ENCODE measurements at regions not wholly inside any gene's neighbourhood (a gene's known extent, or its start where the extent isn't known, plus 50 kb on each side); places are given as distances from the start of the nearest gene placed in this dataset.

DNA sequence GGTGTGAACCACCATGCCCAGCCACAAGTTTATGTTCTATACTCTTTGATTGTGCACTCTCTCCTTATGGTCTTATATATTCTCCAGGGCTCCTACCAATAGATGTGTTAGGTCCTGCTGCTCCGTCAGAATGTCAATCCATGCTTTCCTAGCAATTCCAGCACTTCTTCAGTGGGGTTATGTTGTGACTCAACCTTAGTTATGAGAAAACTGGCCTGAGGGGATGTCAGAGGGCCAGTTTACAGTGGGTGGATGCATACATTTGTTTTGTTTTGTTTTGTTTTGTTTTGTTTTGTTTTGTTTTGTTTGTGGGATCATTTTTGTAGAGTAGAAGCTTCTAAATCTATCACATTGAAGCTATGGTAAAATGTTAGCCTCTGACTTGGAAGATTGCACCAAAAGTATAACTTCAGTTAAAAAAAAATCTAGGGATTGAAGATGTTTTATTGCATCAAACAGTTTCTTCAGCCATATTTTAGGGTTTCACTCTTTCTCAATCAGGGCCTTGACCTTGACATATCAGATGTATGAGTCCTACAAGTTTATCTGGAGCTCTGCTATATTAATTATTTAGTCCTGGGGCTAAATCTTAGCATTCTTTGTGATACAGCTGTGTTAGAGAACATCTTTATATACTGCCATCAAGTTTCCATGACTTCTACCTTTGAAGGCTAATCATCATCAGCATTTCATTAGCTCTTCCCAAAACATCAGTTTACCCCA, 191.6 kb upstream of the CNTN5 start:
- Histone ChIP-seq H3K27me3 (ENCODE audit: low read depth, low read length) (no peaks in the 10 kb centered on the region), H2AFZ (ENCODE audit: low read depth, low read length) (no peak overlapping the region), H3K9ac (ENCODE audit: low read length) (no peak overlapping the region), H4K20me1 (ENCODE audit: insufficient read depth, low read length) (no peaks in the 10 kb centered on the region), H3K9me3 (ENCODE audit: insufficient read depth, low read length) (no peaks in the 10 kb centered on the region), H3K36me3 (replicated peaks; ENCODE audit: low read depth, low read length) (no peaks in the 10 kb centered on the region), H3K27ac (ENCODE audit: low read length) (no peak overlapping the region), H3K79me2 (ENCODE audit: low read length) (no peaks in the 10 kb centered on the region), H3K4me3 (ENCODE audit: low read length) (no peak overlapping the region), H3K4me2 (ENCODE audit: low read length) (no peak overlapping the region), H3K4me1 (ENCODE audit: low read length) (no peaks in the 10 kb centered on the region)
- TF ChIP-seq, protein P1, sequence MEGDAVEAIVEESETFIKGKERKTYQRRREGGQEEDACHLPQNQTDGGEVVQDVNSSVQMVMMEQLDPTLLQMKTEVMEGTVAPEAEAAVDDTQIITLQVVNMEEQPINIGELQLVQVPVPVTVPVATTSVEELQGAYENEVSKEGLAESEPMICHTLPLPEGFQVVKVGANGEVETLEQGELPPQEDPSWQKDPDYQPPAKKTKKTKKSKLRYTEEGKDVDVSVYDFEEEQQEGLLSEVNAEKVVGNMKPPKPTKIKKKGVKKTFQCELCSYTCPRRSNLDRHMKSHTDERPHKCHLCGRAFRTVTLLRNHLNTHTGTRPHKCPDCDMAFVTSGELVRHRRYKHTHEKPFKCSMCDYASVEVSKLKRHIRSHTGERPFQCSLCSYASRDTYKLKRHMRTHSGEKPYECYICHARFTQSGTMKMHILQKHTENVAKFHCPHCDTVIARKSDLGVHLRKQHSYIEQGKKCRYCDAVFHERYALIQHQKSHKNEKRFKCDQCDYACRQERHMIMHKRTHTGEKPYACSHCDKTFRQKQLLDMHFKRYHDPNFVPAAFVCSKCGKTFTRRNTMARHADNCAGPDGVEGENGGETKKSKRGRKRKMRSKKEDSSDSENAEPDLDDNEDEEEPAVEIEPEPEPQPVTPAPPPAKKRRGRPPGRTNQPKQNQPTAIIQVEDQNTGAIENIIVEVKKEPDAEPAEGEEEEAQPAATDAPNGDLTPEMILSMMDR (IDR thresholded peaks at IDR 0.05; ENCODE audit: low read depth, low read length), result no peak
- TF ChIP-seq EZH2phosphoT487 (IDR thresholded peaks at IDR 0.05; ENCODE audit: low read depth), result no peak

DNA sequence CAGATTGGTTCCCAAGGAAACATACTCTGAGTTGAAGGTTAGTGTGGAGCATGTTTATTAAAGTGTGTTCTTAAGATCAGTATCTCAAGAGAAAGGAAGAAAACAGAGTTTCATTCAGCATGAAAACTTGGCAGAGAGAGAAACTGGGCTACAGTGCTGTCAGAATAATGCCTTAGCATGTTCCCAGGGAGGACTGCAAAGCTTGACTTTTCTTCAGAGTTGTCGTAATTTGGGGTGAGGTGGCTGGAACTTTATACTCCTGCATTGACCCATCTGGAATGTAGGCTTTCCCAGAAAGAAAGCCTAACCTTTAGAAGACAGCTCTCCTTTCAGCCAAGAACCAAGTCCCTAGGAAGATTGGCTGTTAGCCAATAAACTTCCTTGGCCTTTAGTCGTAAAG, 190.8 kb upstream of the CNTN5 start:
- H2AFZ ChIP-seq (ENCODE audit: low read depth, low read length), result no peak overlapping the region
- no peak overlapping the region for H3K4me3 ChIP-seq (ENCODE audit: low read length)
- TF ChIP-seq, protein P1 (IDR thresholded peaks at IDR 0.05; ENCODE audit: low read depth, low read length), result no peak
- no peak for TF ChIP-seq EZH2phosphoT487 (IDR thresholded peaks at IDR 0.05; ENCODE audit: low read depth)
- H3K27me3 ChIP-seq (ENCODE audit: low read depth, low read length), result no peaks in the 10 kb centered on the region
- no peaks in the 10 kb centered on the region for H3K4me1 ChIP-seq (ENCODE audit: low read length)
- H3K9ac ChIP-seq (ENCODE audit: low read length), result no peak overlapping the region
- H4K20me1 ChIP-seq (ENCODE audit: insufficient read depth, low read length), result no peaks in the 10 kb centered on the region
- no peaks in the 10 kb centered on the region for H3K9me3 ChIP-seq (ENCODE audit: insufficient read depth, low read length)
- H3K27ac ChIP-seq (ENCODE audit: low read length), result no peak overlapping the region
- H3K4me2 ChIP-seq (ENCODE audit: low read length), result no peak overlapping the region
- H3K36me3 ChIP-seq (replicated peaks; ENCODE audit: low read depth, low read length), result no peaks in the 10 kb centered on the region
- no peaks in the 10 kb centered on the region for H3K79me2 ChIP-seq (ENCODE audit: low read length)

DNA sequence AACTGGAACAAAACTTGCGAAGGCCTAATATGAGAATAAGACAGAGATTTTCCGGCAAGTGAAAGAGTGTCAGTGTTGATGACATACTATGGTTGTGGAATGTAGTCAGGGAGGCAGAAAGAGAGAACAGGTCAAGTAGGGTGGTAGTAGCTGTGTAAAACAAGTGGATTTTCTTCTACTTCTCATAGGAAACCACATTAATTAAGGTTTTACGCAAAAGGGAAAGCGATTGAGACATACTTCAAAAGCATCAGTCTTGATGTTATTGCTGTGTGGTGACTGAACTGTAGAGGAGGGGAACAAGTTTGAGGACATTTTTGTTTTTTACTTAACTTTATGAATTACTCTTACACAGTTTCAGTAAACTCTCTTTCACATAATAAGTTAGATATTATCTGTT, 186.0 kb upstream of the CNTN5 start:
- no peaks in the 10 kb centered on the region for H3K36me3 ChIP-seq (replicated peaks; ENCODE audit: low read depth, low read length)
- no peaks in the 10 kb centered on the region for H4K20me1 ChIP-seq (ENCODE audit: insufficient read depth, low read length)
- H2AFZ ChIP-seq (ENCODE audit: low read depth, low read length), result no peak overlapping the region
- no peaks in the 10 kb centered on the region for H3K27me3 ChIP-seq (ENCODE audit: low read depth, low read length)
- no peak overlapping the region for H3K4me3 ChIP-seq (ENCODE audit: low read length)
- no peak overlapping the region for H3K4me2 ChIP-seq (ENCODE audit: low read length)
- TF ChIP-seq, protein P1 (IDR thresholded peaks at IDR 0.05; ENCODE audit: low read depth, low read length), result no peak
- TF ChIP-seq EZH2phosphoT487 (IDR thresholded peaks at IDR 0.05; ENCODE audit: low read depth), result no peak
- H3K9me3 ChIP-seq (ENCODE audit: insufficient read depth, low read length), result no peaks in the 10 kb centered on the region
- no peak overlapping the region for H3K9ac ChIP-seq (ENCODE audit: low read length)
- no peak overlapping the region for H3K27ac ChIP-seq (ENCODE audit: low read length)
- H3K79me2 ChIP-seq (ENCODE audit: low read length), result no peaks in the 10 kb centered on the region
- H3K4me1 ChIP-seq (ENCODE audit: low read length), result no peaks in the 10 kb centered on the region

DNA sequence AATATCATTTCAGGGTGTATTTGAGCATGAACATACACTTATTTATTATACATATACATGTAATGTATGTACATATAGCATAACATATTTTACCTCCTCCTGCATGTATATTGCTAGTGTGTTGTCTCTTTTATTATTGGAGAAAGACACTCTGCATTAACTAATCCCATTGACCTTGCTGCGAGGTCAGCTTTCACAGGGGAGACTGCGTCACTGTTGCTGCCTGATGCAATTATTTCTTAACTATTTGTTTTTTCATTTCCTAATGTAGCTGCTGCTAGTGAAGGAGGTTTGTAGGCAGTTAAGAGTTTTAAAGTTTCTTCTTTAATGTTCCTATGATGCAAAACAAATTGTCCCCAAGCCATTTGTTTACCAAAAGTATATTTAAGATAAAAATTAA, 185.4 kb upstream of the CNTN5 start:
- H3K4me3 ChIP-seq (ENCODE audit: low read length), result no peak overlapping the region
- H3K4me1 ChIP-seq (ENCODE audit: low read length), result no peaks in the 10 kb centered on the region
- H3K27ac ChIP-seq (ENCODE audit: low read length), result no peak overlapping the region
- TF ChIP-seq EZH2phosphoT487 (IDR thresholded peaks at IDR 0.05; ENCODE audit: low read depth), result no peak
- TF ChIP-seq, protein P1 (IDR thresholded peaks at IDR 0.05; ENCODE audit: low read depth, low read length), result no peak
- H3K27me3 ChIP-seq (ENCODE audit: low read depth, low read length), result no peaks in the 10 kb centered on the region
- no peaks in the 10 kb centered on the region for H3K36me3 ChIP-seq (replicated peaks; ENCODE audit: low read depth, low read length)
- no peak overlapping the region for H3K4me2 ChIP-seq (ENCODE audit: low read length)
- no peaks in the 10 kb centered on the region for H4K20me1 ChIP-seq (ENCODE audit: insufficient read depth, low read length)
- H3K9me3 ChIP-seq (ENCODE audit: insufficient read depth, low read length), result no peaks in the 10 kb centered on the region
- no peaks in the 10 kb centered on the region for H3K79me2 ChIP-seq (ENCODE audit: low read length)
- H2AFZ ChIP-seq (ENCODE audit: low read depth, low read length), result no peak overlapping the region
- no peak overlapping the region for H3K9ac ChIP-seq (ENCODE audit: low read length)

All from OCI-LY3 (cell line).